GM19328 (cell line): ENCODE measurements at regions not wholly inside any gene's neighbourhood (a gene's known extent, or its start where the extent isn't known, plus 50 kb on each side); places are given as distances from the start of the nearest gene placed in this dataset.

ENCODE experiments used
- ATAC-seq: cut with Tn5 transposase; IDR thresholded peaks from one replicate; pipeline ENCODE4 v1.9.1; 2021; ENCODE audit warnings: mild to moderate bottlenecking, moderate library complexity; ENCODE audit not compliant: unreplicated experiment

- peak; percentile 30 for ATAC-seq
Measured at GRCh38 chr1:212557739-212558692, 50.5 kb upstream of the ATF3 start.

DNA sequence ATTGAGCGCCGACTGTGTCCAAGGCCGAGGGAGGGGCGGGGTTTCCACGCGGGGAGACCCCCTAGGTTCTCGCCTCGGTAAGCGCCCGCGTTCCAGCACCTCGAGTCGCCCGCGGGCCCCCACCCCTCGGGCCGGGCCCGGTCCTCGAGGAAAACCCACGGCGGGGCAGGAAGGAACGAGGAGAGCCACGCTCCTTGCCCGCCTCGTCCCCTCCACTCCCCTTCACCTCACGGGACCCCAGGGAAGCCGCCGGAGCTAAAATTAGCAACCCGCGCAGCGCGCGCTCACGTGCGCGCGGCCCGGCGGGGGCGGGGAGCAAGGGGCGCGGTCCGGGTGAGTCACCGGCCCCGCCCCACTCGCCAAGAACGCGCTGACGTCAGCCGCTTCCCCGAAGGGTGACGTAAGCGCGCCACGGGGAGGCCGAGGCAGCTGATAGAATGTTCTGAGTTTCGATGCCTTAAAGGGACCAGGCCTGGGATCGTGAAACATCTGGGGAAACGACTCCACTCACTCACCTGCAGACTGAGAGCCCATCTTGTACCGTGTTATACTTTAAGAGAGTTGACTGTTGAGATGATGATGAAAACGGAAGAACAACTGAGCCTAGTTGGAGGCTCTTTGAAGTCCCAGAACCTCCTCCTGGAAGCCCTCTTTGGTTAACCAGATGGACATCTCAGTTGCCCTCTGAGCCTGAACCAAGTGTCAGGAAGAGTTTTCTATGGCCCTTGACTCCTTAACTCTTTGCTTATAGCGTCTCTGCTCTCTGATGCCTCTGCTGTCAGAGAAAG is 49.7 kb upstream of the ATF3 start:
- peak; percentile 93 for ATAC-seq
